Activated CD8-positive, alpha-beta T cell treated with anti-CD3 and anti-CD28 coated beads, Interleukin-2, amount 10 ng/mL, durations not matched to agents 7 days and 5 days (primary cell): ENCODE measurements at regions not wholly inside any gene's neighbourhood (a gene's known extent, or its start where the extent isn't known, plus 50 kb on each side); places are given as distances from the start of the nearest gene placed in this dataset.

Experiments
- ATAC-seq: fragments of 150-1000 bp; cut with Tn5 transposase; one replicate; pipeline ENCODE4 v1.10.0; 2021; ENCODE audit warnings: moderate library complexity
- CTCF ChIA-PET: fragments of 350-600 bp; sonication (Branson Sonifier 250); formaldehyde crosslinking; loops from one replicate; lab custom pipeline; 2021; ENCODE audit warnings: antibody characterized with exemption; lab: Charles Lee
- POLR2A ChIA-PET: fragments of 350-600 bp; sonication (Branson Sonifier 250); formaldehyde crosslinking; loops from one replicate; lab custom pipeline; 2021; ENCODE audit warnings: antibody characterized with exemption; lab: Charles Lee
- DNase-seq: peaks from one replicate; pipeline ENCODE4 v3.0.0-alpha.2; 2020
- H3K27ac Mint-ChIP-seq: one replicate; pipeline ENCODE4 v1.8.0; 2021; ENCODE audit warnings: mild to moderate bottlenecking, mixed read lengths
- H3K27me3 Mint-ChIP-seq: one replicate; pipeline ENCODE4 v1.8.0; 2021; ENCODE audit warnings: low read depth, mixed read lengths
- H3K36me3 Mint-ChIP-seq: one replicate; pipeline ENCODE4 v1.8.0; 2021; ENCODE audit warnings: low read depth, mixed read lengths
- H3K4me1 Mint-ChIP-seq: one replicate; pipeline ENCODE4 v1.8.0; 2021; ENCODE audit warnings: low read depth, mixed read lengths
- H3K4me3 Mint-ChIP-seq: one replicate; pipeline ENCODE4 v1.8.0; 2021; ENCODE audit warnings: mild to moderate bottlenecking, mixed read lengths
- H3K9me3 Mint-ChIP-seq: one replicate; pipeline ENCODE4 v1.8.0; 2022; ENCODE audit warnings: mixed read lengths; ENCODE audit not compliant: insufficient read depth

DNA sequence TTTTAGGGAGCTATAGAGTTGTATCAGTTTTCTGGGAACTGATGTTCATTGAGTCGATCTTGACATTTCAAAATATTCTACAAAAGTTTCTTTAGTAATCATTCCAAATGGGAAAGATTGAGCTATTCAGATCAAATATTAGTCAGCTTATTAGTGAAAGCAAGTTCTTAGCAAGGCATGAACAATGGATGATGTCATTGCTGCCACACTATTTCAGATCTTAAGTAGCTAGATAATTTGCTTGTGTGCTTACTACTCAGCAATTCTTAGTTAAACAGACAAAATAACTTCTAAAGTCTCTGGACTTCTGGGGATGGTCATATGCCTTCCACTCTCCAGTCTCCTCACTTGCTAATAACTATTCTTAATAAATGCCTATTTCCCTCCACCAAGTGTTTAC, 69.0 kb upstream of the CDH8 start:
- Mint-ChIP-seq H3K4me1 (no peaks in the 10 kb centered on the region), H3K36me3 (no peaks in the 10 kb centered on the region), H3K4me3 (no peak overlapping the region), H3K27me3 (no peaks in the 10 kb centered on the region), H3K27ac (no peak overlapping the region), H3K9me3 (peaks cover 4% of the 10 kb centered on the region)
- DNase-seq = no peak
- no peak for ATAC-seq
- ChIA-PET POLR2A (no interaction called here), CTCF (no interaction called here)

DNA sequence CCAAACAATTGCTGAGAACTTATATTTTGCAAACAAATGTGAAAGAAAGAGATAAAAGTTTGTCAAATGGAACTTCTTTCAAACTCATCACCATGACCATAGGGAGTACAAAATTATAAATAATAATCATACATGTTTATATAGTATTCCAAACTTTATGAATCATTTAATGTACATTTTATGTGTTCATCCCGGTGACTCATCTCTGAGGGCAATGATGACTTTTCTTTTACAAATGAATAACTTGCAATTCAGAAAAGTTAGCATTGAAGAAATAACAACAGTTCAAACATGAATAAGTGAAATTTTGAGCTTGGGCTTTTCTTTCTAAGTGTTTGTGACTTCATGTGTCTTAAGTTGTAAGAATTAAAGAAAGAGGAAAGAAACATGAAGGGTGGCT, 66.3 kb upstream of the CDH8 start:
- H3K4me3 Mint-ChIP-seq = no peak overlapping the region
- ChIA-PET CTCF (no interaction called here), POLR2A (no interaction called here)
- no peaks in the 10 kb centered on the region for H3K4me1 Mint-ChIP-seq
- H3K36me3 Mint-ChIP-seq = no peaks in the 10 kb centered on the region
- ATAC-seq = no peak
- H3K9me3 Mint-ChIP-seq = no peaks in the 10 kb centered on the region
- H3K27me3 Mint-ChIP-seq = no peaks in the 10 kb centered on the region
- no peak overlapping the region for H3K27ac Mint-ChIP-seq
- DNase-seq = no peak

DNA sequence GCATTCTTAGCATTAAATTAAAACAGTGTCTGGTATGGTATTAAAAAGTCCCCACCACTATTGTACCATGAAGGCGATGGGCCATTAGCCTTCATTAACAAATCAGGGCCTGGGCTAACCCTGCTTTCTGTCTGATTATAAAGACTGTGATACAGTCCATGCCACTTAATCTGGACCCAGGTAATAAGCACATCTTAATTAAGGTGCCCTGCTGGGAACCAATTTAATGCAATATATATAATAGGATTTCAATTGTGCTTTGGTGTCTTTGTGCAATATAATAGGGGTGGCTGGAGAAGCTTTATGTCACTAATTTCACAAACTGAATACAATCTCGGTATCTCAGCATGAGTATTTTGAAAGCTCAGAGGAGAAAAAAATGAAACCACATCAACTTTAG, 64.4 kb upstream of the CDH8 start:
- no peaks in the 10 kb centered on the region for H3K27me3 Mint-ChIP-seq
- H3K36me3 Mint-ChIP-seq = no peaks in the 10 kb centered on the region
- H3K9me3 Mint-ChIP-seq = no peaks in the 10 kb centered on the region
- no peak for DNase-seq
- no peak for ATAC-seq
- no peaks in the 10 kb centered on the region for H3K4me1 Mint-ChIP-seq
- POLR2A ChIA-PET = no interaction called here
- CTCF ChIA-PET = no interaction called here
- no peak overlapping the region for H3K27ac Mint-ChIP-seq
- no peak overlapping the region for H3K4me3 Mint-ChIP-seq

DNA sequence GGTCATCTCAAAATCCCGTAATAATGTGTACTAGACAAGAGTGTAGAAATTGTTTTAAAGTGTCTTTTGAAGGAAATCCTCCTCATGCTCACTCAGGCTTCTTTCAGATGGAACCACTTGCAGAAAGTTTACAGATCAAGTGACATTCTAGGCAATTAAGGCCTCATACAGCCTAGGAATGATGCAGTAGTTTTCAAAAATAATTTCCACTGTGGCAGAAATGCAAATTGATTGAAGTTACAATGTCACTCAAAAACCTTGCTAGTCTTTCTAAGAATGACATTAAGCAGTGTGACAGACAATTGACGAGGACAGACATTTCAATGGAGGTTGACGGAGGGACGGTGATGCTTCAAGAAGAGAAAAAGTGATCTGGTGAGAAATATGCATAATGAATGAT, 53.5 kb upstream of the CDH8 start:
- ChIA-PET POLR2A (no interaction called here), CTCF (no interaction called here)
- Mint-ChIP-seq H3K4me1 (no peaks in the 10 kb centered on the region), H3K36me3 (no peaks in the 10 kb centered on the region), H3K9me3 (peaks cover 3% of the 10 kb centered on the region), H3K27ac (no peak overlapping the region), H3K27me3 (no peaks in the 10 kb centered on the region), H3K4me3 (no peak overlapping the region)
- no peak for ATAC-seq
- DNase-seq = no peak

DNA sequence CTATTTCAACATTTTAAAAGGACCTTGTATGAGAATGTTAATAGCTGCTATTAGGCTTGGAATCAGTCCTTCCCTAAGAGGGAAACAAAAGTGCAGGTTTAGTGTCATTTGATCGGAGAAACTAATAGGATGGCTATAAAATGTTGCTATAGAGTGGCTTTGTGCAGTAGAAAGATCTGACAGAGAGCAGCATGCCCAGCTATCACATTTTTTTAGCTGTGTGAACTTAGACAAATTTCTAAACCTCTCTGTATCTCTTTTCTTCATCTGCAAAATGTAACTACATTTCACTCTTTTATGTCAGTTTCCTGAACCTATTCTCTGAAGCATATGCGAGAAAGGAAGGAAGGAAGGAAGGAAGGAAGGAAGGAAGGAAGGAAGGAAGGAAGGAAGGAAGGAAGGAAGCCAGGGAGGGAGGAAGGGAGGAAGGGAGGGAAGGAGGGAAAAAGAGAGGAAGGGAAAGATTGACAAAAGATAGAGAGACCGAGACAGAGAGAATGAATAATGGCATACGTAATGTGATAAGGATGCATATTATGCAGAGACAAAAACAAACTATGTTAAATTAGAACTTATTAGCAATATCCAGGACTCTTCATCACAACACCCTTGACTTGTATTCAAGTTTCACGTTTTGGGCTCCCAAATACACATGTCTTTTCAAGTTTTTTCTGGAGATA, 52.6 kb upstream of the CDH8 start:
- CTCF ChIA-PET = no interaction called here
- Mint-ChIP-seq H3K27me3 (no peaks in the 10 kb centered on the region), H3K27ac (no peak overlapping the region), H3K9me3 (peaks cover 7% of the 10 kb centered on the region), H3K4me3 (no peak overlapping the region), H3K4me1 (no peaks in the 10 kb centered on the region), H3K36me3 (no peaks in the 10 kb centered on the region)
- DNase-seq (no peak), ATAC-seq (no peak)
- POLR2A ChIA-PET = no interaction called here
